ENCODE measurements at regions not wholly inside any gene's neighbourhood (a gene's known extent, or its start where the extent isn't known, plus 50 kb on each side); places are given as distances from the start of the nearest gene placed in this dataset.
"Not testable (repeated sequence)": the region's sequence is repeated elsewhere in the genome, so short reads cannot be mapped to it uniquely, and the experiment has no call there.

- DNase-seq: no peak
These were observed 636.5 kb downstream of the TAF11L14 start for GRCh38 chr5:18270635-18271338.

GRCh38 chr5:18276939-18277338 lies 642.7 kb downstream of the TAF11L14 start:
- DNase-seq: no peak

GRCh38 chr5:18281947-18282581 lies 647.8 kb downstream of the TAF11L14 start:
- DNase-seq: no peak

- DNase-seq: no peak
These were observed 651.0 kb downstream of the TAF11L14 start for GRCh38 chr5:18285257-18285656.

GRCh38 chr5:18292146-18292545 lies 657.9 kb downstream of the TAF11L14 start:
- DNase-seq: no peak

- DNase-seq: not testable (repeated sequence)
These were observed 661.4 kb downstream of the TAF11L14 start for GRCh38 chr5:18295696-18296095.

GRCh38 chr5:18299166-18299565 lies 664.9 kb downstream of the TAF11L14 start:
- no peak for DNase-seq

- no peak for DNase-seq
These were observed 671.1 kb downstream of the TAF11L14 start for GRCh38 chr5:18305288-18305924.

- DNase-seq: no peak
These were observed 677.0 kb downstream of the TAF11L14 start for GRCh38 chr5:18311266-18311665.

- no peak for DNase-seq
These were observed 677.8 kb downstream of the TAF11L14 start for GRCh38 chr5:18312016-18312415.

- DNase-seq: no peak
These were observed 680.0 kb downstream of the TAF11L14 start for GRCh38 chr5:18314192-18314778.

- no peak for DNase-seq
These were observed 687.1 kb downstream of the TAF11L14 start for GRCh38 chr5:18321262-18321942.

- no peak for DNase-seq
These were observed 689.6 kb downstream of the TAF11L14 start for GRCh38 chr5:18323891-18324290.

GRCh38 chr5:18325431-18325830 lies 691.2 kb downstream of the TAF11L14 start:
- no peak for DNase-seq

GRCh38 chr5:18329328-18329727 lies 695.1 kb downstream of the TAF11L14 start:
- DNase-seq: no peak

GRCh38 chr5:18333841-18334240 lies 699.6 kb downstream of the TAF11L14 start:
- no peak for DNase-seq

GRCh38 chr5:18334949-18335348 lies 700.7 kb downstream of the TAF11L14 start:
- DNase-seq: no peak

GRCh38 chr5:18354828-18355227 lies 720.6 kb downstream of the TAF11L14 start:
- DNase-seq: no peak

GRCh38 chr5:18357486-18357885 lies 723.2 kb downstream of the TAF11L14 start:
- DNase-seq: no peak

GRCh38 chr5:18366234-18366633 lies 732.0 kb downstream of the TAF11L14 start:
- no peak for DNase-seq

- no peak for DNase-seq
These were observed 736.3 kb downstream of the TAF11L14 start for GRCh38 chr5:18370531-18370930.

GRCh38 chr5:18375641-18376040 lies 741.4 kb downstream of the TAF11L14 start:
- no peak for DNase-seq

- DNase-seq: no peak
These were observed 743.8 kb downstream of the TAF11L14 start for GRCh38 chr5:18378066-18378465.
